Trophoblast cell (in vitro differentiated cells and primary cell): ENCODE measurements at regions not wholly inside any gene's neighbourhood (a gene's known extent, or its start where the extent isn't known, plus 50 kb on each side); places are given as distances from the start of the nearest gene placed in this dataset.

Experiments
- DNase-seq, 2 donors: peaks; one replicate each; pipeline ENCODE4 v3.0.0-alpha.2; 2016
- H2AFZ ChIP-seq: 2 replicates; pipeline ENCODE4 v1.6.1; 2013; ENCODE audit warnings: low read length, moderate library complexity, mild to moderate bottlenecking; ENCODE audit not compliant: insufficient read depth, poor library complexity
- H2AK5ac ChIP-seq: 2 replicates; pipeline ENCODE4 v1.6.1; 2013; ENCODE audit warnings: mild to moderate bottlenecking, low read length
- H2BK120ac ChIP-seq: 2 replicates; pipeline ENCODE4 v1.6.1; 2013; ENCODE audit warnings: low read length, mild to moderate bottlenecking, moderate library complexity; ENCODE audit not compliant: insufficient read depth, poor library complexity
- H2BK12ac ChIP-seq: 2 replicates; pipeline ENCODE4 v1.6.1; 2013; ENCODE audit warnings: mild to moderate bottlenecking, low read length, moderate library complexity
- H2BK5ac ChIP-seq: 2 replicates; pipeline ENCODE4 v1.6.1; 2013; ENCODE audit warnings: low read length, low read depth, moderate library complexity, mild to moderate bottlenecking; ENCODE audit not compliant: poor library complexity
- H3K14ac ChIP-seq: 2 replicates; pipeline ENCODE4 v1.6.1; 2013; ENCODE audit warnings: mild to moderate bottlenecking, low read length
- H3K18ac ChIP-seq: 2 replicates; pipeline ENCODE4 v1.6.1; 2013; ENCODE audit warnings: mild to moderate bottlenecking, low read length
- H3K23ac ChIP-seq: 2 replicates; pipeline ENCODE4 v1.6.1; 2013; ENCODE audit warnings: low read length
- H3K27ac ChIP-seq: 2 replicates; pipeline ENCODE4 v1.5.1; 2013; ENCODE audit warnings: low read depth, mild to moderate bottlenecking, inconsistent platforms, low read length, moderate library complexity
- H3K27me3 ChIP-seq: 2 replicates; pipeline ENCODE4 v1.6.1; 2013; ENCODE audit warnings: inconsistent platforms, mild to moderate bottlenecking, low read length, moderate library complexity; ENCODE audit not compliant: insufficient read depth
- H3K36me3 ChIP-seq, 2 experiments: 1 replicate in 1 of 2; 2 replicates in 1 of 2; pipeline ENCODE4 v1.6.1; 2013; ENCODE audit warnings: low read length in 2 of 2, mild to moderate bottlenecking in 2 of 2, moderate library complexity in 1 of 2; ENCODE audit not compliant: insufficient read depth in 2 of 2, control insufficient read depth in 1 of 2
- H3K4ac ChIP-seq: 2 replicates; pipeline ENCODE4 v1.6.1; 2013; ENCODE audit warnings: low read depth, mild to moderate bottlenecking, low read length, moderate library complexity
- H3K4me1 ChIP-seq, 2 experiments: 1 replicate in 1 of 2; 2 replicates in 1 of 2; pipeline ENCODE4 v1.6.1; 2013; ENCODE audit warnings: low read length in 2 of 2, mild to moderate bottlenecking in 2 of 2, moderate library complexity in 1 of 2; ENCODE audit not compliant: insufficient read depth in 2 of 2, control insufficient read depth in 1 of 2
- H3K4me2 ChIP-seq: 2 replicates; pipeline ENCODE4 v1.6.1; 2013; ENCODE audit warnings: inconsistent platforms, mild to moderate bottlenecking, low read length, moderate library complexity
- H3K4me3 ChIP-seq: 2 replicates; pipeline ENCODE4 v1.5.1; 2013; ENCODE audit warnings: mild to moderate bottlenecking, low read depth, low read length, inconsistent platforms
- H3K79me1 ChIP-seq: one replicate; pipeline ENCODE4 v1.6.1; 2013; ENCODE audit warnings: low read length
- H3K79me2 ChIP-seq: 2 replicates; pipeline ENCODE4 v1.6.1; 2013; ENCODE audit warnings: low read length, mild to moderate bottlenecking; ENCODE audit not compliant: control insufficient read depth, insufficient read depth, poor library complexity
- H3K9ac ChIP-seq: 2 replicates; pipeline ENCODE4 v1.6.1; 2013; ENCODE audit warnings: mild to moderate bottlenecking, low read length
- H3K9me3 ChIP-seq: 2 replicates; pipeline ENCODE4 v1.6.1; 2013; ENCODE audit warnings: low read depth, mild to moderate bottlenecking, control low read depth, inconsistent platforms, low read length; ENCODE audit not compliant: insufficient read depth
- H4K12ac ChIP-seq: 2 replicates; pipeline ENCODE4 v1.6.1; 2013; ENCODE audit warnings: low read depth, mild to moderate bottlenecking, low read length, moderate library complexity
- H4K8ac ChIP-seq: 2 replicates; pipeline ENCODE4 v1.6.1; 2013; ENCODE audit warnings: low read depth, mild to moderate bottlenecking, low read length, moderate library complexity
- H4K91ac ChIP-seq: one replicate; pipeline ENCODE4 v1.6.1; 2013; ENCODE audit warnings: low read depth, mild to moderate bottlenecking, low read length, moderate library complexity
- WGBS: extraction: QIAGEN DNeasy Blood & Tissue Kit; methylation state at CpG from one replicate; pipeline ENCODE4 v1.1.7; 2013; ENCODE audit warnings: missing lambda C conversion rate; ENCODE audit not compliant: insufficient read length, insufficient coverage; ENCODE audit errors: extremely low coverage; 5-methylcytosine and 5-hydroxymethylcytosine counted together

- Histone ChIP-seq H2BK5ac (no peak overlapping the region), H3K79me1 (no peaks in the 10 kb centered on the region), H2BK12ac (no peak overlapping the region), H3K9me3 (peaks cover 5% of the 10 kb centered on the region), H2AK5ac (no peak overlapping the region), H3K23ac (no peak overlapping the region), H3K79me2 (no peaks in the 10 kb centered on the region), H4K12ac (no peak overlapping the region), H3K27ac (no peak overlapping the region), H3K18ac (no peak overlapping the region), H2AFZ (no peak overlapping the region), H3K14ac (no peak overlapping the region), H2BK120ac (no peak overlapping the region), H3K36me3 (no peaks in the 10 kb centered on the region), H4K91ac (no peak overlapping the region), H3K9ac (no peak overlapping the region), H3K4me1 (no peaks in the 10 kb centered on the region), H3K4me3 (no peak overlapping the region), H3K4me2 (no peak overlapping the region), H3K4ac (no peak overlapping the region), H4K8ac (no peak overlapping the region), H3K27me3 (no peaks in the 10 kb centered on the region)
- DNase-seq, result no peak
- WGBS, result no CpG with 5 or more reads among the region's 3 CpGs
Measured at GRCh38 chr7:67866812-67867211, 870.2 kb downstream of the TYW1 start.

- Histone ChIP-seq H4K91ac (no peak overlapping the region), H3K4ac (no peak overlapping the region), H3K4me2 (no peak overlapping the region), H2AFZ (no peak overlapping the region), H2BK5ac (no peak overlapping the region), H2BK12ac (no peak overlapping the region), H3K9ac (no peak overlapping the region), H2BK120ac (no peak overlapping the region), H3K14ac (no peak overlapping the region), H3K9me3 (peaks cover 4% of the 10 kb centered on the region), H3K4me3 (no peak overlapping the region), H3K36me3 (no peaks in the 10 kb centered on the region), H4K8ac (no peak overlapping the region), H3K79me1 (no peaks in the 10 kb centered on the region), H4K12ac (no peak overlapping the region), H3K23ac (no peak overlapping the region), H3K27ac (no peak overlapping the region), H2AK5ac (no peak overlapping the region), H3K18ac (no peak overlapping the region), H3K4me1 (no peaks in the 10 kb centered on the region), H3K27me3 (no peaks in the 10 kb centered on the region), H3K79me2 (no peaks in the 10 kb centered on the region)
- no peak for DNase-seq
- no CpG with 5 or more reads among the region's 2 CpGs for WGBS
Measured at GRCh38 chr7:67870396-67870795, 873.8 kb downstream of the TYW1 start.

DNA sequence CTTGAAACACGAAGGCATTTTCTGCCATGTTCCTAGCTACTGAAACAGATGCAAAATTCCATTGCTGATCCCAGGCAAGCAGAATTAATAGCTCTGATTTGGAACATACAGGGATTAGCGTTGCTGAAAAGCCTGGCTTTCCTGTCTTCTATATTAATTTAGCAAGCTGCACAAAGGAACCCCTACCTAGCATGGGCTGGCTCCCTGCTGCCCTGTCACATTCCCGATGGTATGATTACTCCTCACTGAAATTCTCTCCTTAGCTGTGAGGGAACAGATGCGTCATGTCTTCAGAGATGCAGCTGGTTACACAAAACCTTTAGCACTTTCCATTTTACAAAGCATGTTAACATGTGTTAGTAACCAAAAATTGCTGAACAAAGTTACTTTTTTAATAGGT lies 878.9 kb downstream of the TYW1 start:
- H3K4ac ChIP-seq, result no peak overlapping the region
- WGBS, result no CpG with 5 or more reads among the region's 4 CpGs
- no peak overlapping the region for H4K8ac ChIP-seq
- no peak overlapping the region for H2BK5ac ChIP-seq
- H2AFZ ChIP-seq, result no peak overlapping the region
- DNase-seq, result no peak
- H2AK5ac ChIP-seq, result no peak overlapping the region
- no peak overlapping the region for H3K9ac ChIP-seq
- no peak overlapping the region for H2BK120ac ChIP-seq
- no peak overlapping the region for H3K18ac ChIP-seq
- no peaks in the 10 kb centered on the region for H3K79me2 ChIP-seq
- H2BK12ac ChIP-seq, result no peak overlapping the region
- H3K27ac ChIP-seq, result no peak overlapping the region
- H3K14ac ChIP-seq, result no peak overlapping the region
- no peaks in the 10 kb centered on the region for H3K4me1 ChIP-seq
- H3K9me3 ChIP-seq, result no peaks in the 10 kb centered on the region
- no peak overlapping the region for H4K12ac ChIP-seq
- no peaks in the 10 kb centered on the region for H3K79me1 ChIP-seq
- no peak overlapping the region for H3K4me3 ChIP-seq
- H3K36me3 ChIP-seq, result no peaks in the 10 kb centered on the region
- no peaks in the 10 kb centered on the region for H3K27me3 ChIP-seq
- no peak overlapping the region for H3K23ac ChIP-seq
- H3K4me2 ChIP-seq, result no peak overlapping the region
- no peak overlapping the region for H4K91ac ChIP-seq

- Histone ChIP-seq H3K27ac (no peak overlapping the region), H4K91ac (no peak overlapping the region), H4K8ac (no peak overlapping the region), H4K12ac (no peak overlapping the region), H3K14ac (no peak overlapping the region), H3K4me2 (no peak overlapping the region), H3K9ac (no peak overlapping the region), H2AK5ac (no peak overlapping the region), H2AFZ (no peak overlapping the region), H3K9me3 (no peaks in the 10 kb centered on the region), H3K23ac (no peak overlapping the region), H3K4ac (no peak overlapping the region), H3K27me3 (no peaks in the 10 kb centered on the region), H2BK5ac (no peak overlapping the region), H3K36me3 (no peaks in the 10 kb centered on the region), H3K4me1 (no peaks in the 10 kb centered on the region), H2BK12ac (no peak overlapping the region), H3K4me3 (no peak overlapping the region), H3K18ac (no peak overlapping the region), H3K79me2 (no peaks in the 10 kb centered on the region), H2BK120ac (no peak overlapping the region), H3K79me1 (no peaks in the 10 kb centered on the region)
- WGBS, result no CpG with 5 or more reads among the region's 8 CpGs
- no peak for DNase-seq
Measured at GRCh38 chr7:67878808-67879207, 882.2 kb downstream of the TYW1 start.
